BLaER1 (cell line): ENCODE measurements at regions not wholly inside any gene's neighbourhood (a gene's known extent, or its start where the extent isn't known, plus 50 kb on each side); places are given as distances from the start of the nearest gene placed in this dataset.

Experiments
- H3K27ac ChIP-seq: shearing (Covaris generic); formaldehyde crosslinking; 2 replicates; pipeline ENCODE4 v1.8.1; 2022
- H3K27me3 ChIP-seq: shearing (Covaris generic); formaldehyde crosslinking; 2 replicates; pipeline ENCODE4 v1.8.1; 2022
- H3K36me3 ChIP-seq: shearing (Covaris generic); formaldehyde crosslinking; 2 replicates; pipeline ENCODE4 v1.8.1; 2022
- H3K4me1 ChIP-seq: shearing (Covaris generic); formaldehyde crosslinking; 2 replicates; pipeline ENCODE4 v1.8.1; 2022
- H3K4me2 ChIP-seq: shearing (Covaris generic); formaldehyde crosslinking; 2 replicates; pipeline ENCODE4 v1.8.1; 2022
- H3K4me3 ChIP-seq: shearing (Covaris generic); formaldehyde crosslinking; 2 replicates; pipeline ENCODE4 v1.8.1; 2022
- H3K9ac ChIP-seq: shearing (Covaris generic); formaldehyde crosslinking; 2 replicates; pipeline ENCODE4 v1.8.1; 2022
- H3K9me3 ChIP-seq: shearing (Covaris generic); formaldehyde crosslinking; 2 replicates; pipeline ENCODE4 v1.8.1; 2022
- H4K20me1 ChIP-seq: shearing (Covaris generic); formaldehyde crosslinking; 2 replicates; pipeline ENCODE4 v1.8.1; 2022
- Cebpa-rat ChIP-seq: shearing (Covaris generic); IDR thresholded peaks from 2 replicates; pipeline ENCODE4 v1.8.1; 2022

DNA sequence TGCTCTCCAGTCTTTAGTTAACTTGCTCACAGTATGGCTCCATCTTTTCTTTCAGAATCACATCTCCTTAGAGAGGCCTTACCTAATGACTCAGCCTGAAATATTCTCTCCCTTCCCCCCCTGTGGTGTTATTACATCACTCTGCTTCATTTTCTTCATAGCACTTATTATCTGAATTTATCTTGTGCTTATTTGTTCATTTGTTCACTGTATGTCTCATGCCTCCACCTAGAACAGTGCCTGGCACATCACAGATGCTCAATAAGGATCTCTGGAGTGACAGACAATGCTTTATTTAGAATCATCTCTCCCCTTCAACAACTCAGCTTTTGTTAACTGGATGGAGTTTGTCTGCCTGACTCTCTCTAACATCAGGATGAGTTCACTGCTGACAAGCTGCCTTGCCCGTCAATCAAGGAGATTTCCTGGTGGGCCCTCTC is 96.6 kb upstream of the MAN1A1 start:
- Histone ChIP-seq H3K9ac (peak overlapping the region; percentile 54; the same call in 1 of the 2 replicates), H3K4me2 (peak overlapping the region; percentile 52), H3K4me3 (no peak overlapping the region), H3K27ac (peak overlapping the region; percentile 74), H4K20me1 (no peaks in the 10 kb centered on the region), H3K9me3 (peaks cover 25% of the 10 kb centered on the region), H3K4me1 (peaks cover 67% of the 10 kb centered on the region), H3K36me3 (no peaks in the 10 kb centered on the region), H3K27me3 (no peaks in the 10 kb centered on the region)
- no peak for TF ChIP-seq Cebpa-rat

DNA sequence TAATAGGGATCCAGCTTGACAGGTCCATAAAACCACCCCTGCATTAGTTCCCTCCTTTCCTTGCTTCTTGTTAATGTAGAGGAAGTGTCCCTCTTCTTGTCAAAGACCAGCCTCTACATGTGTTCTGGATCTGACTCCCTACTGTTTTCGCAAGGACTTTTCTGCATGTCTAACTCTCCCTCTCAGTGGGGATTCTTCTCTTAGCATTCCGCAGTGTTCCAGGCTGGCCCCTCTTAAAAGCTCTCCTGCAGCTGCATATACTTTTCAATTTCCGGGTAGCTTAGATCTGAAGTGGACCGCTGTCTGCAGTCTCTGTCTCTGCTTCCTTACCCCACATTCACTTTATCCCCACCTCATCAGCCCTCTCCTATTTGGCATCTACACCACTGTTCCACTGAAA is 96.1 kb upstream of the MAN1A1 start:
- peak overlapping the region; percentile 52 for H3K4me2 ChIP-seq
- H3K27ac ChIP-seq = peak overlapping the region; percentile 74
- H3K4me1 ChIP-seq = peaks cover 67% of the 10 kb centered on the region
- no peak overlapping the region for H3K4me3 ChIP-seq
- TF ChIP-seq Cebpa-rat = no peak
- H3K36me3 ChIP-seq = no peaks in the 10 kb centered on the region
- no peaks in the 10 kb centered on the region for H3K27me3 ChIP-seq
- no peaks in the 10 kb centered on the region for H4K20me1 ChIP-seq
- H3K9me3 ChIP-seq = peaks cover 30% of the 10 kb centered on the region
- no peak overlapping the region for H3K9ac ChIP-seq

DNA sequence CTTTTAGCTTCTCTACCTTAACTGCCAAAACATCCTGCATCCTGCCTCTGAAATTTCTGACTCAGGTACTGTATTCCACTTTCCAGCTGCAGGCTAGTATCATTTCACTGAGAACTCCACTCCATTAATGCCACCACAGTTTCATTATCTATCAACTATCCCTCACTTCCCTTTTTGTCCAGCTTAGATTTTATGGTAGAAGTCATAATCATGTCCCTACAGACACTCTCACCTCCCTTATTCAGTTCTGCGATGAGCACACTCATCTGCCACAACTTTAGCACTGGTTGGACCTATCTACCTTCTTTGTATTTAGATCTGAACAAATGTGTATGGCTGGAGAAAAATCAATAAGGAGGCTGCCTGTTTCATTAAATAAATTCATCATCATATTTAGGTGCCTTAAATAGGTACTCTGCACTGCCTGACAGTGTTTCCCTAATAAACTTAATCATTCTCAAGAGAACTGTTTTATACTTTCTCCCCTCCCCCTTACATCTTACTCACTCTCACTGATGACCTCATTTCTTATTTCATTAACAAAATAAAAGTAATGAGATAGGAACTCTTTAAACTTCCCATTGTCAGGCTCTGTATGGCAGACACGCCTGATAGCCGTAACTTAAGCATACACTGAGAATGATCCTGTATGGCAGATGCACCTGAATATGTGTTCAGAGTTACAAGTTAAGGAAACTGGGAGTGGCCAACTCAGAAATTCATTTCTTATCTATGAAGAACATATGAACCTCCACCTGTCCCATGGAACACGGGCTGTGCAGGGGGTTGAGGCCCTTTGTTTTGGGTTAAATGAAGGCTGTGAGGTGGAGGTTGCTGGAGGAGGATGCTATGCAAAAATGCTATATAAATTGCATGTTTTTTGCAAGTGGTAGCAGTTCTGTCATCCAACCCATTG is 95.3 kb upstream of the MAN1A1 start:
- H4K20me1 ChIP-seq = no peaks in the 10 kb centered on the region
- H3K4me1 ChIP-seq = peaks cover 70% of the 10 kb centered on the region
- peaks cover 30% of the 10 kb centered on the region for H3K9me3 ChIP-seq
- H3K9ac ChIP-seq = no peak overlapping the region
- peak overlapping the region; percentile 95 for H3K27ac ChIP-seq
- no peak for TF ChIP-seq Cebpa-rat
- H3K27me3 ChIP-seq = no peaks in the 10 kb centered on the region
- H3K36me3 ChIP-seq = no peaks in the 10 kb centered on the region
- peak overlapping the region; percentile 68; the same call in 1 of the 2 replicates for H3K4me2 ChIP-seq
- H3K4me3 ChIP-seq = peak overlapping the region; percentile 32; the same call in 1 of the 2 replicates

DNA sequence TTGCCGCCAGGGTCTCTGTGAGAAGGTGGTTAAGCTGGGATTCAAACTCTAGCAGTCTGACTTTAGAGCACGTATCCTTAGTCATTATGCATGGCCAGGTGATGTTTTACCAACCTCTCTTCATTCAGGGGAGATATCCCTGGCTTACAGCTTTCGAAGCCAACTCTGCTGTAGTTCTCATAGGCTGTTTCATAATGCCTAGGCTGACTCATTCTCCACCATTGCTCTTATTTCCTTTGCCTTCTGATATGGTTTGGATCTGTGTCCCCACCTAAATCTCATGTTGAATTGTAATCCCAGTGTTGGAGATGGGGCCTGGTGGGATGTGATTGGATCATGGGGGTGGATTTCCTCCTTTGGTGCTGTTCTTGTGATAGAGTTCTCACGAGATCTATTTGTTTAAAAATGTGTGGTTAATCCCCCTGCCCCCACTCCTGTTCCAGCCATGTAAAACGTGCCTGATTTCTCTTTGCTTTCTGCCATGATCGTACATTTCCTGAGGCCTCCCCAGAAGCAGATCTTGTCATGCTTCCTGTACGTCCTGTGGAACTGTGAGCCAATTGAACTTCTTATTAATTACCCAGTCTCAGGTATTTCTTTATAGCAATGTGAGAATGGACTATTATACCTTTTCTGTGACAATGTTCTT is 94.6 kb upstream of the MAN1A1 start:
- Histone ChIP-seq H3K36me3 (no peaks in the 10 kb centered on the region), H3K9ac (no peak overlapping the region), H3K4me3 (peak overlapping the region; percentile 32; the same call in 1 of the 2 replicates), H4K20me1 (no peaks in the 10 kb centered on the region), H3K27me3 (no peaks in the 10 kb centered on the region), H3K4me2 (peak overlapping the region; percentile 68), H3K4me1 (peaks cover 69% of the 10 kb centered on the region), H3K27ac (peak overlapping the region; percentile 95), H3K9me3 (peaks cover 30% of the 10 kb centered on the region)
- no peak for TF ChIP-seq Cebpa-rat

DNA sequence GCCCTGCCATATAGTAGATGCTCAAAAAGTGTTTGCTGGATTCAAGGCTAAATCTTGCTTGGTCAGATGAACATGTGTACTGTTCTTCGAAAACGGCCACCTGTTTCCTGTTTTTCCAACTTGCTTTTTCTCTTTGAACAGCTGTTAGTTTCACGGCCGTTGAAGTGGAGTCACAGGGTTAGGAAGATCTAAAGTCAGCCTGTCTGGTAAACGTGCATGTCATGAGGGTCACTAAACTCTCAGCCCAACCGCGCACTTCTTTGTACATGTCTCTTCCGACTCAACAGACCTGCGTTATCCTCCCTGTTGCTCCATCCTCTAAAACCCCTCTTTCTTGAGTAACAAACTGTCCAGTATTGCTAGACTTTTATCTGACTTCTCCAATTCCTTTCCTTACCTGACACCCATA is 93.2 kb upstream of the MAN1A1 start:
- Histone ChIP-seq H3K9me3 (peaks cover 30% of the 10 kb centered on the region), H3K4me2 (peak overlapping the region; percentile 68), H3K27ac (peak overlapping the region; percentile 95), H3K4me1 (peaks cover 78% of the 10 kb centered on the region), H4K20me1 (no peaks in the 10 kb centered on the region), H3K27me3 (no peaks in the 10 kb centered on the region), H3K9ac (peak overlapping the region; percentile 75), H3K4me3 (no peak overlapping the region), H3K36me3 (no peaks in the 10 kb centered on the region)
- no peak for TF ChIP-seq Cebpa-rat

DNA sequence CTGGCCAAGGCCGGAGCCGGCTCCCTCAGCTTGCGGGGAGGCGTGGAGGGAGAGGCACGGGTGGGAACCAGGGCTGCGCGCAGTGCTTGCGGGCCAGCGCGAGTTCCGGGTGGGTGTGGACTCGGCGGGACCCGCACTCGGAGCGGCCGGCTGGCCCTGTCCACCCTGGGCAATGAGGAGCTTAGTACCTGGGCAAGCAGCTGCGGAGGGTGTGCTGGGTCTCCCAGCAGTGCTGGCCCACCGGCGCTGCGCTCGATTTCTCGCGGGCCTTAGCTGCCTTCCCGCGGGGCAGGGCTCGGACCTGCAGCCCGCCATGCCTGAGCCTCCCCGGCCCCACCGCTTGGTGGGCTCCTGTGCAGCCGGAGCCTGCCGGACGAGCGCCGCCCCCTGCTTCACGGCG is 91.4 kb upstream of the MAN1A1 start:
- 0 out of 2 replicates have a peak overlapping the region, but pooled peaks have one; percentile 30 for H3K4me3 ChIP-seq
- H3K27ac ChIP-seq = peak overlapping the region; percentile 95
- H3K36me3 ChIP-seq = no peaks in the 10 kb centered on the region
- H3K4me1 ChIP-seq = peaks cover 69% of the 10 kb centered on the region
- peaks cover 35% of the 10 kb centered on the region for H3K9me3 ChIP-seq
- H3K9ac ChIP-seq = no peak overlapping the region
- H3K4me2 ChIP-seq = no peak overlapping the region
- no peaks in the 10 kb centered on the region for H4K20me1 ChIP-seq
- no peaks in the 10 kb centered on the region for H3K27me3 ChIP-seq
- TF ChIP-seq Cebpa-rat = no peak

DNA sequence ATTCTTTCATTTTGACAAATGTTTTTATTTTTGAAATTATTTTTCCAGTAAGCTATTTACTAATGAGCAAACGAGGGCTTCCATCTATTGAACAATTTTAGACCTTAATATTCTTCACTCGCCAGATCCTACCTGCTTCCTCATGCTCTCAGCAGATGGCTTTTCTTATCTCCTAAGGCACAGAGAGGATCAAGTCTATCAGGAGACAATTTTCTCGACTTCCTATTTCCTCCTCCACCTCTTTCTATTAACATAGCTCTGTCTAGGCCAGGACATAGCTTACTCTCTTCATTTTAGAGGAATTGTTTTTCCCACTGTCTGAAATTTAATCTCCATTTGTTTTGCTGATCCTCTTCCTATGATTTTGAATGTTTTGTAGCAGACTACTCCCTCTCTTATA is 87.0 kb upstream of the MAN1A1 start:
- H3K4me1 ChIP-seq = peaks cover 29% of the 10 kb centered on the region
- TF ChIP-seq Cebpa-rat = no peak
- H3K9ac ChIP-seq = no peak overlapping the region

DNA sequence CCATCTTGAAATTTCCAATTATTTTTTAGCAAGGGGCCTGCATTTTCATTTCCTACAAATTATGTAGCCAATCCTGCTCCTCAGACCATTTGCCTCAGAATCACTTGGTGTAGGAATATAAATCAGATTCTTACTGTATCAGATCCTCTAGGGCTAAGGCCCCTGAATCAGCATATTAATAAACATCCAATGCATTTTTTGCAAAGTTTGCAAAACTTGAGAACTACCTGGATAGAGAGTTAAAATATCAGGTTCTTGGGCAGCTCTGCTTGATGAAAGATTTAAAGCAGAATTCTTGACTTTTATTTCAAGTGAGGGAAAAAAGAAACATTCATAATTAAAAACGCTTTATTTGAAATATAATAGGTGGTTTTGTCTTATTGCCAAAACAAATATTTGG is 82.2 kb upstream of the MAN1A1 start:
- H3K27ac ChIP-seq = no peak overlapping the region
- no peaks in the 10 kb centered on the region; the same call in 1 of the 2 replicates for H3K4me1 ChIP-seq
- no peak overlapping the region for H3K4me3 ChIP-seq
- no peaks in the 10 kb centered on the region for H3K27me3 ChIP-seq
- H3K4me2 ChIP-seq = no peak overlapping the region
- no peak overlapping the region for H3K9ac ChIP-seq
- H3K36me3 ChIP-seq = no peaks in the 10 kb centered on the region
- no peaks in the 10 kb centered on the region for H3K9me3 ChIP-seq
- no peak for TF ChIP-seq Cebpa-rat
- H4K20me1 ChIP-seq = no peaks in the 10 kb centered on the region

More for the DNA sequence above, 87.0 kb upstream of the MAN1A1 start:
- Histone ChIP-seq H3K9me3 (peaks cover 15% of the 10 kb centered on the region), H3K27ac (no peak overlapping the region), H4K20me1 (no peaks in the 10 kb centered on the region), H3K27me3 (no peaks in the 10 kb centered on the region), H3K4me3 (no peak overlapping the region), H3K4me2 (no peak overlapping the region), H3K36me3 (no peaks in the 10 kb centered on the region)

DNA sequence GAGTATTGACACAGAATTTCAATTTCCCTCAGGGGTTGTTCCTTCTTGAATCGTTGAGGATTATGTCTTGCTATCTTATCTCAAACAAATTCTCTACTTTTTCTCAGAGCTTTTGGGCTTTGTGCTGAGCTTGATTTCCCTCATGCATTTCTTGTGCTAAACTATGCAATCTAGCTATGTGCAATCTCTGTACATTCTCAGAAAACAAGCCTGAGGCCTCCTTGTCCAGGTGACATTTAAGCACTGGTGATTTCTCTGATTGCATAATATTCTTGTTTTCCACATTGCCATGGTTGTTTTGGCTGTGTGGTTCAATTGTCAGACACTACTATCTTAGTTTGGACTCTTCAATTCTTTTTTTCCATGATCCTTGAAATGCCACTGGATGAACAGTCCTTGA is 81.2 kb upstream of the MAN1A1 start:
- no peak overlapping the region for H3K4me2 ChIP-seq
- H3K9ac ChIP-seq = no peak overlapping the region
- no peaks in the 10 kb centered on the region for H3K4me1 ChIP-seq
- no peaks in the 10 kb centered on the region for H3K36me3 ChIP-seq
- H3K27me3 ChIP-seq = no peaks in the 10 kb centered on the region
- no peaks in the 10 kb centered on the region for H4K20me1 ChIP-seq
- no peaks in the 10 kb centered on the region for H3K9me3 ChIP-seq
- no peak for TF ChIP-seq Cebpa-rat
- no peak overlapping the region for H3K4me3 ChIP-seq
- no peak overlapping the region for H3K27ac ChIP-seq

DNA sequence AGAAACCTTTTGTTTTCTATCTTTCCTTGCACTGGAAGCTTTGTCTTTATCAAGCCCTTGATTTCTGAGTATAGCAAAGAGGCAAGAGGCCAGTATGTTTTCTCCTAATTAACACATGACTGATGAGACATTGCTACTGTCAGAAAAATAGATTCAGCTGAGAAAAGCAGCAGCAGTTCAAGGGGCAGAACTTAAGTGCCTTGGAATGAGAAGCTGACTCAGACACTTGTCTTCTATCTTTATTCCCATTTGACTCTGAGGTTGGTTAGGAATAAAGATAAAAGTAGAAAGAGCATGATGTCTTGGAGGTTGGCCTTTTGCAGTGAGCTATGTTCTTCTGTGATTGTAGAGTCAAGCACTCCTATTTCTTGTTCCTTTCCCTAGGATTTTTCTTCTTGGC is 79.1 kb upstream of the MAN1A1 start:
- no peak overlapping the region for H3K27ac ChIP-seq
- H3K27me3 ChIP-seq = no peaks in the 10 kb centered on the region
- H3K4me2 ChIP-seq = no peak overlapping the region
- no peaks in the 10 kb centered on the region for H3K36me3 ChIP-seq
- H4K20me1 ChIP-seq = no peaks in the 10 kb centered on the region
- H3K4me1 ChIP-seq = no peaks in the 10 kb centered on the region
- H3K9ac ChIP-seq = no peak overlapping the region
- no peak overlapping the region for H3K4me3 ChIP-seq
- H3K9me3 ChIP-seq = no peaks in the 10 kb centered on the region
- no peak for TF ChIP-seq Cebpa-rat
